ENCODE measurements at regions not wholly inside any gene's neighbourhood (a gene's known extent, or its start where the extent isn't known, plus 50 kb on each side); places are given as distances from the start of the nearest gene placed in this dataset.

GRCh38 chr11:35087648-35088047 is 51.3 kb upstream of the CD44 start:
- peaks cover 23% of the 10 kb centered on the region for H3K4me1 Mint-ChIP-seq (ENCODE audit: unreplicated experiment)
- H3K4me3 Mint-ChIP-seq = no peak overlapping the region
- DNase-seq (ENCODE audit: extremely low spot score, unreplicated experiment) = no peak
- peaks cover 12% of the 10 kb centered on the region for H3K9me3 Mint-ChIP-seq
- no peaks in the 10 kb centered on the region for H3K36me3 Mint-ChIP-seq
- no peak overlapping the region for H3K27ac Mint-ChIP-seq
- TF ChIP-seq CTCF (conservative IDR thresholded peaks at IDR 0.05) = no peak
- H3K27me3 Mint-ChIP-seq = peaks cover 2% of the 10 kb centered on the region

- H3K4me1 Mint-ChIP-seq (ENCODE audit: unreplicated experiment) = peaks cover 17% of the 10 kb centered on the region
Observed at GRCh38 chr11:35088226-35088625, 50.7 kb upstream of the CD44 start.

GRCh38 chr11:35088676-35089075 is 50.3 kb upstream of the CD44 start:
- peaks cover 15% of the 10 kb centered on the region for H3K4me1 Mint-ChIP-seq (ENCODE audit: unreplicated experiment)
- H3K4me3 Mint-ChIP-seq = no peak overlapping the region
- H3K36me3 Mint-ChIP-seq = no peaks in the 10 kb centered on the region
- peaks cover 12% of the 10 kb centered on the region for H3K9me3 Mint-ChIP-seq
- DNase-seq (ENCODE audit: extremely low spot score, unreplicated experiment) = no peak
- peaks cover 9% of the 10 kb centered on the region for H3K27me3 Mint-ChIP-seq
- TF ChIP-seq CTCF (conservative IDR thresholded peaks at IDR 0.05) = no peak
- no peak overlapping the region for H3K27ac Mint-ChIP-seq

More at GRCh38 chr11:35088226-35088625, 50.7 kb upstream of the CD44 start:
- DNase-seq (ENCODE audit: extremely low spot score, unreplicated experiment) = no peak
- Mint-ChIP-seq H3K27me3 (peaks cover 7% of the 10 kb centered on the region), H3K4me3 (no peak overlapping the region), H3K9me3 (peaks cover 12% of the 10 kb centered on the region), H3K27ac (no peak overlapping the region), H3K36me3 (no peaks in the 10 kb centered on the region)
- TF ChIP-seq CTCF (conservative IDR thresholded peaks at IDR 0.05) = no peak
